AG09309 (cell line): ENCODE measurements at regions not wholly inside any gene's neighbourhood (a gene's known extent, or its start where the extent isn't known, plus 50 kb on each side); places are given as distances from the start of the nearest gene placed in this dataset.
"Not testable (repeated sequence)": the region's sequence is repeated elsewhere in the genome, so short reads cannot be mapped to it uniquely, and the experiment has no call there.

ENCODE experiments used
- DNase-seq: peaks from one replicate; pipeline ENCODE4 v3.0.0-alpha.2; 2010; ENCODE audit warnings: low read depth
- H3K4me3 ChIP-seq: 2 replicates; pipeline ENCODE4 v1.5.1; 2011; ENCODE audit warnings: mild to moderate bottlenecking, low read depth, low read length, moderate library complexity; ENCODE audit not compliant: control insufficient read depth
- TF ChIP-seq, protein P1 (sequence below): IDR thresholded peaks from 2 replicates; pipeline ENCODE4 v1.5.1; 2011; ENCODE audit warnings: mild to moderate bottlenecking, low read depth, low read length, inconsistent platforms; ENCODE audit not compliant: insufficient read depth, control insufficient read depth; ENCODE audit errors: missing control alignments

DNA sequence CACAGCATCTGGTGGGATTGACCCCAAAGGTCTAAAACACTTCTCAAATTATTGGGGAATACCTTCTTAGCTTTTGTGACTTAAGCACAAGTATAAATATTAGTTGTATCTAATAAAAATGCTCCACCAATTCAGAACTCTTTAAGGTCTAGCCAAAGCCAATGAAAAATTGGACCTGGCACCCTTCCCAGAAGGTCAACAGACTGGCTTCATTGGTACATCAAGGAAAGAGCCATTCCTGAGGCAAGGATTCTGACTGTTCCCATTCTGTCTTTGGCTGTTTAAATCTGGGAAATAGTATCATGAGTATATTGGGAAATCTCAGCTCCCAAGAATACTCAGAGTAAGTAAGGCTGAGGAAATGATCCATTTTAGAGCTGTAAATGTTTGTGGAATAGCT lies 153.0 kb upstream of the TRPC5 start:
- H3K4me3 ChIP-seq: no peak overlapping the region
- DNase-seq: no peak
- TF ChIP-seq, protein P1, sequence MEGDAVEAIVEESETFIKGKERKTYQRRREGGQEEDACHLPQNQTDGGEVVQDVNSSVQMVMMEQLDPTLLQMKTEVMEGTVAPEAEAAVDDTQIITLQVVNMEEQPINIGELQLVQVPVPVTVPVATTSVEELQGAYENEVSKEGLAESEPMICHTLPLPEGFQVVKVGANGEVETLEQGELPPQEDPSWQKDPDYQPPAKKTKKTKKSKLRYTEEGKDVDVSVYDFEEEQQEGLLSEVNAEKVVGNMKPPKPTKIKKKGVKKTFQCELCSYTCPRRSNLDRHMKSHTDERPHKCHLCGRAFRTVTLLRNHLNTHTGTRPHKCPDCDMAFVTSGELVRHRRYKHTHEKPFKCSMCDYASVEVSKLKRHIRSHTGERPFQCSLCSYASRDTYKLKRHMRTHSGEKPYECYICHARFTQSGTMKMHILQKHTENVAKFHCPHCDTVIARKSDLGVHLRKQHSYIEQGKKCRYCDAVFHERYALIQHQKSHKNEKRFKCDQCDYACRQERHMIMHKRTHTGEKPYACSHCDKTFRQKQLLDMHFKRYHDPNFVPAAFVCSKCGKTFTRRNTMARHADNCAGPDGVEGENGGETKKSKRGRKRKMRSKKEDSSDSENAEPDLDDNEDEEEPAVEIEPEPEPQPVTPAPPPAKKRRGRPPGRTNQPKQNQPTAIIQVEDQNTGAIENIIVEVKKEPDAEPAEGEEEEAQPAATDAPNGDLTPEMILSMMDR: no peak

DNA sequence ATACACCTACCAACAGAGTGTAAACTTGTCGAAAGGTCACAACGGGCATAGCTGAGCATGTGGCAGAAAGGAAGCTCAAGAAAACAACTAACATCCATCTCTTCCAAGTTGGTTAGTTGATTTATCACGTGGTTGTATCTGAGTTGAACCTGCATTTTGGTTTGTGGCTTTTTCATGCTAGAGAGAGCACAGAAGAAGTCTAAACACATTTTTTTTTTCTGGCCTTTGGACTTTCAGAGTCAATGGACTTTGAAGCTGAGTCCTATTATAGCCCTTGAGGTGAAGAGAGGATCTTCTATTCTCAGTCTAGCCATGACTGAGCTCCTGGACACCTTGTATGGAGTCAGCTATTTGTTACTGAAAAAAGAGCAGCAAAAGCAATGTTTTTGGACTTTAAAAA lies 150.6 kb upstream of the TRPC5 start:
- TF ChIP-seq, protein P1: no peak
- DNase-seq: no peak

DNA sequence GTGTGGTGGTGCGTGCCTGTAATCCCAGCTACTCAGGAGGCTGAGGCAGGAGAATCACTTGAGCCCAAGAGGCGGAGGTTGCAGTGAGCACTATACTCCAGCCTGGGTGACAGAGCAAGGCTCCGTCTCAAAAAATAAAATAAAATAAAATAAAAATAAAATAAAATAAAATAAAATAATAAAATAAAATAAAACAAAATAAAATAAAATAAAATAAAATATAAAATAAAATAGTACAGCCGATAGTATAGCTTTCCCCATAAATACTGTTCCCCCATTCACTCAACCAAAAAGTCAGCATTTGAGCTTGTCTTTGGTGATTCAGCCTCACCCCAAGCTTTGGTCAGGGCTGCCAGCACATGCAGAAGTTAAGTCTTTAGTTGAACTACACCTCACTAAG lies 144.2 kb upstream of the TRPC5 start:
- not testable (repeated sequence) for DNase-seq, H3K4me3 ChIP-seq

More for the DNA sequence above, 150.6 kb upstream of the TRPC5 start:
- H3K4me3 ChIP-seq: no peak overlapping the region

DNA sequence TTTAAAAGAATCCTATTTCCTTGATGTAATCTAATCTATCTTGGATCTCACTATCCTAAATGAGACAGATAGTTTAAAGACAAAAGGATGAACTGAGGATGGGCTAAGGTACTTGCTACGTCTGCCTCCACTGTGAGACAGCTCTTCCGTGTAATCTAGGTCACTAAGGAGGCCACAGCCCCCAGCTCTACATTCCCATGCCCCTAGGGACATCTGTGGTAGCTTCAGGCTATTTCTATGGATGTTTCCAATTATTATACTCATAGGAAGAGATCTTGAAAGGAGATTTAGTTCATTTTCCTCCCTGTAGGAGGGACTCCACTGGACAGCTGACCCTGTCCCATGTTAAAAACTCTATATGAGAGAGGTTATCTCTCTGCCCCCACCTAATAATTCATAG lies 140.8 kb upstream of the TRPC5 start:
- H3K4me3 ChIP-seq: no peak overlapping the region
- TF ChIP-seq, protein P1: no peak
- DNase-seq: no peak

DNA sequence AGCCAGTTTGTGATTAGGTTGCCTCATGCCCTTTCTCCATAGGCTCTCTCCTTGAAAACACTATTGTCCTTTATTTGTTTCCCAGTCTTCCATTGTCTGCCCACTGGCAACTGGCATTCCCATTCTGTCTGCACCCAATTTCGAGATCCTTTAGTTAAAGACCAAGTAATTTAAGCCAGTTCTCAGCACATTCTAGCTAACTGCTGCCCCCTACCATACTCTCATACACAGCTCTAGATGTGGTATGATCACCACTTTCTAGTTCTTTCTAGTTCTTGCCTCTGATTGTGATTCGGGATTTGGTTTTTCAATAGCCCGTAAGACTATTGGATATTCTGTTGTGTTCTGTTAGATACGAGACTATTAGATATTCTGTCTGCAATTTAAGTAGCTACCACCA lies 135.8 kb upstream of the TRPC5 start:
- no peak for DNase-seq
- TF ChIP-seq, protein P1: no peak
- no peak overlapping the region for H3K4me3 ChIP-seq

DNA sequence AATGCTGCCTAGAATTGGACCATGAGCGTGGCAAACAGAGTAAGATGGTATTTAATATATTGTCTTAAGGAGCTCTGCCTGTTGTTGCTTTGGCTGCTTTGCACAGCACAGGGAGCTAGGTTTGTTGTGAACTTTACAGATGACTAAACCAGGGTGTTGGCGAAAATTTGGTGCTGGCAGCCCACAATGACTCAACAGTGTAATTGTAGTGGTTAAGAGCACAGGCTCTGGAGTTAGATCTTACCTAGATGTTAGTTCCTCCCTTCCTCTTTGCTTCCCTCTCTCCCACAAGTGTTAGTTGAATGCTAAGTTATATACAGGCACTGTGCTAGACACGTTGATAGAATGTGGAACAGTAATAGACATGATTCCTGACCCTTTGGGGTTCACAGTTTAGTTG lies 128.9 kb upstream of the TRPC5 start:
- DNase-seq: no peak
- H3K4me3 ChIP-seq: no peak overlapping the region
- TF ChIP-seq, protein P1: no peak

DNA sequence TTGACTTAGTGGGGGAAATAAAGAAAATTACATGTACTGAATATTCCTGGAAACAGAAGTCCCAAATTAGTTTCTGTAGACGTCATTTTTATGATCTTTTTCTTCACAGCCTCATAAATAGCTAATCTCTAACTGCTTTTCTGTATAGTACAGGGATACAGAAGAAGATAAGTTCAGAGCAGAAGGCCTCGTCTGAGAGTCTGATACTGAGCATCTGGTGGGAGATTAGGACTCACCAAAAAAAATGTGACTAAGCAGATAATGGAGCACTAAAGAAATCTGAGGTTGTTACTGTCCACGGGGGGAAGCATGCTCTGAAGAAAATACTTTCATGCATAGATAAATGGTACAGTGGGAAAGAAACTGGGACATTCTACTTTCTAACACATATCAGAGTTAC lies 115.3 kb upstream of the TRPC5 start:
- TF ChIP-seq, protein P1: no peak
- DNase-seq: no peak
- no peak overlapping the region for H3K4me3 ChIP-seq
